Suprapubic skin (tissue), 4 donors: ENCODE measurements at regions not wholly inside any gene's neighbourhood (a gene's known extent, or its start where the extent isn't known, plus 50 kb on each side); places are given as distances from the start of the nearest gene placed in this dataset.

Experiments
- DNase-seq, 2 donors: peaks; one replicate each; pipeline ENCODE4 v3.0.0-alpha.2; 2019; ENCODE audit warnings: low spot score in 2 of 2
- H3K27ac ChIP-seq: fragments of 200-600 bp; sonication (generic); one replicate; pipeline ENCODE4 v1.5.1; 2019
- H3K27me3 ChIP-seq: fragments of 200-600 bp; sonication (generic); one replicate; pipeline ENCODE4 v1.5.1; 2019
- H3K36me3 ChIP-seq: fragments of 200-600 bp; sonication (generic); one replicate; pipeline ENCODE4 v1.5.1; 2019
- H3K4me1 ChIP-seq: fragments of 200-600 bp; sonication (generic); one replicate; pipeline ENCODE4 v1.5.1; 2019
- H3K4me3 ChIP-seq: fragments of 200-600 bp; sonication (generic); one replicate; pipeline ENCODE4 v1.5.1; 2019; ENCODE audit warnings: mild to moderate bottlenecking
- H3K9me3 ChIP-seq: fragments of 200-600 bp; sonication (generic); one replicate; pipeline ENCODE4 v1.5.1; 2019
- EP300 ChIP-seq: sonication (generic); formaldehyde crosslinking; IDR thresholded peaks from one replicate; pipeline ENCODE4 v1.6.1; 2017; ENCODE audit warnings: antibody characterized with exemption
- POLR2A ChIP-seq, 2 donors: fragments of 450-650 bp; IDR thresholded peaks; one replicate each; pipeline ENCODE4 v1.6.1; 2017; ENCODE audit warnings: antibody characterized with exemption in 2 of 2, mild to moderate bottlenecking in 2 of 2, moderate library complexity in 2 of 2
- POLR2AphosphoS5 ChIP-seq, 3 donors: sonication (generic); formaldehyde crosslinking; IDR thresholded peaks; one replicate each; pipeline ENCODE4 v1.6.1; 2017; ENCODE audit warnings: antibody characterized with exemption in 3 of 3
- WGBS: methylation state at CpG from one replicate; pipeline ENCODE4 v1.1.5; 2018; 5-methylcytosine and 5-hydroxymethylcytosine counted together
- TF ChIP-seq, protein P1 (sequence below), 2 donors: fragments of 200-600 bp in 1 of 2; fragments of 450-650 bp in 1 of 2; sonication (generic) in 1 of 2; IDR thresholded peaks; one replicate each; pipeline ENCODE4 v1.5.1; 2016 to 2019; ENCODE audit warnings: antibody characterized with exemption in 2 of 2, mild to moderate bottlenecking in 1 of 2, moderate library complexity in 1 of 2

DNA sequence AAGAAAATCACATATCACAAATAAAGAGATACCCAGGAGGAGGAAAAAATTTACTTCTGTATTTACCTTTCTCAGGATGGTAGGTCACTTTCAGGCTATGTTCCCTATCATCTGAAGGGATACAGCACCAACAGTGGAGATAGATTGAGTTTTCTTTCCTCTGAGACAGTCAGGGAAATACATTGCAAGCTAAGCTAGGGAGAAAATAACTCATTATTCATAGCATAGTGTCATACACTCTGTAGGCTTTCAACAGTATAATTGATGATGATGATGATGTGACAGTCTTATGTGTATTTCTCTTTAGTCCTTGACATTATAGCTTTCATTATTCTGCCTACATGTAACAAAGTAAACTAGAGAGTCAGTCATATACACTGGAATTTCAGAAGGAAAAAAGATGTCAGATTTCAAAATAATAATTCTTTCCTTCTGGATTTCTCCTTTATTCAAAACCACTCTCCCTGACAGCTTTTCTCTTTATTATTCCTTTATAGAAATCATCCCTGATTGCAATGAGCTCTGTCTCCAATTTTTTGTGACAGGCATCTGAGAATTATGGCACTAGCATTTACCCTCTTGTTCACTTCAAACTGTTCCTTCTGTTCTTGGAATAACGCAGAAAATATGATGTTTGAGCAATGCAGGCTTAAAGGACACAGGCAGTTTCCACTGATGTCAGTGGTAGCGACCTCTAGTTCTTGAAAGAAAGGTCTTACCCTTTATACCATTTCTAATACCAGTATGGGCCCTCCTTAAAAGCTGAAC is 169.1 kb upstream of the EPHA5 start:
- Histone ChIP-seq H3K27ac (no peak overlapping the region), H3K9me3 (no peaks in the 10 kb centered on the region), H3K4me1 (no peaks in the 10 kb centered on the region), H3K27me3 (no peaks in the 10 kb centered on the region), H3K36me3 (no peaks in the 10 kb centered on the region), H3K4me3 (no peak overlapping the region)
- no peak for DNase-seq
- WGBS: 57% methylated on average over 2 of the region's 2 CpGs
- TF ChIP-seq POLR2AphosphoS5 (IDR thresholded peaks at IDR 0.05): no peak
- no peak for TF ChIP-seq EP300
- TF ChIP-seq, protein P1, sequence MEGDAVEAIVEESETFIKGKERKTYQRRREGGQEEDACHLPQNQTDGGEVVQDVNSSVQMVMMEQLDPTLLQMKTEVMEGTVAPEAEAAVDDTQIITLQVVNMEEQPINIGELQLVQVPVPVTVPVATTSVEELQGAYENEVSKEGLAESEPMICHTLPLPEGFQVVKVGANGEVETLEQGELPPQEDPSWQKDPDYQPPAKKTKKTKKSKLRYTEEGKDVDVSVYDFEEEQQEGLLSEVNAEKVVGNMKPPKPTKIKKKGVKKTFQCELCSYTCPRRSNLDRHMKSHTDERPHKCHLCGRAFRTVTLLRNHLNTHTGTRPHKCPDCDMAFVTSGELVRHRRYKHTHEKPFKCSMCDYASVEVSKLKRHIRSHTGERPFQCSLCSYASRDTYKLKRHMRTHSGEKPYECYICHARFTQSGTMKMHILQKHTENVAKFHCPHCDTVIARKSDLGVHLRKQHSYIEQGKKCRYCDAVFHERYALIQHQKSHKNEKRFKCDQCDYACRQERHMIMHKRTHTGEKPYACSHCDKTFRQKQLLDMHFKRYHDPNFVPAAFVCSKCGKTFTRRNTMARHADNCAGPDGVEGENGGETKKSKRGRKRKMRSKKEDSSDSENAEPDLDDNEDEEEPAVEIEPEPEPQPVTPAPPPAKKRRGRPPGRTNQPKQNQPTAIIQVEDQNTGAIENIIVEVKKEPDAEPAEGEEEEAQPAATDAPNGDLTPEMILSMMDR (IDR thresholded peaks at IDR 0.05): no peak
- TF ChIP-seq POLR2A (IDR thresholded peaks at IDR 0.05): no peak

DNA sequence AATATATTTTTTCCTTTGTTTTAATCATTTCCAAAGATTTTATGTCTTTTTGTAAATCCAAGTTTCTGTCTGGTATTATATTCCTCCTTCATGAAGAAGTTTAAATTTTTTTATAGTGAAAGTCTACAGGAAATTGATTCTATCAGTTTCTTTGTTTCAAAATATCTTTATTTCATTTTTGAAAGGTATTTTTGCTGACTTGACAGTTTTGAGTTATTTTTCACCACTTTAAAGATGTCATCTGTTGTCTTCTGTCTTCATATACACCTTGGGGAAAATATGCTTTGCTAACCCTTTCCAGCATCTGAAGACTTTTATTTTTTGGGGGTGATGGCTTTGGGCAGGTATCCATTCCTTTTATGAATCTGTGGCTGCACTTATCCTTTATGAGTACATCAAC is 164.4 kb upstream of the EPHA5 start:
- no peak for DNase-seq
- Histone ChIP-seq H3K36me3 (no peaks in the 10 kb centered on the region), H3K4me1 (no peaks in the 10 kb centered on the region), H3K27ac (no peak overlapping the region), H3K4me3 (no peak overlapping the region), H3K9me3 (no peaks in the 10 kb centered on the region), H3K27me3 (no peaks in the 10 kb centered on the region)
- TF ChIP-seq POLR2A (IDR thresholded peaks at IDR 0.05) (no peak), EP300 (no peak), POLR2AphosphoS5 (IDR thresholded peaks at IDR 0.05) (no peak)
- TF ChIP-seq, protein P1 (IDR thresholded peaks at IDR 0.05): no peak

DNA sequence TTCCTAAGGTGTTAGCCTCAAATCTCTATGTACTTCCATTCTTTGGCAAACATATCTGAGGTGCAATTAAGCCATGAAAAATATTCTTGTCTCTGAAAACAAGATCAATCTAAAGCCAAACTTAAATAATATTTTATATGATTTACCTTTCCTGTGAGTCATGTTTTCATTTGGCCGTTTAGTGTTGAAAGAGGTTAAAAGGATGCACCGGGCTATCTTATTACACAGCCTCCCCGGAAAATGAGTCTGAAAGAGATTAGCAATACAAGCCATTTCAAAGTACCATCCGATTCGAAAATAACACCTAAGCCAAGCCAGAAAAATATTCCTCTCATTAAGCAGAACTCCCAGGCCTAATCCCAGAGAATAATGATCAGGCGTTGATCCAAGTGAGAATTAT is 161.5 kb upstream of the EPHA5 start:
- WGBS: 60% methylated on average over 6 of the region's 6 CpGs
- H3K4me1 ChIP-seq: no peaks in the 10 kb centered on the region
- TF ChIP-seq EP300 (no peak), POLR2AphosphoS5 (IDR thresholded peaks at IDR 0.05) (no peak), POLR2A (IDR thresholded peaks at IDR 0.05) (no peak)
- TF ChIP-seq, protein P1 (IDR thresholded peaks at IDR 0.05): no peak
- H3K9me3 ChIP-seq: no peaks in the 10 kb centered on the region
- H3K27ac ChIP-seq: no peak overlapping the region
- no peak for DNase-seq
- no peaks in the 10 kb centered on the region for H3K36me3 ChIP-seq
- no peaks in the 10 kb centered on the region for H3K27me3 ChIP-seq
- H3K4me3 ChIP-seq: no peak overlapping the region

DNA sequence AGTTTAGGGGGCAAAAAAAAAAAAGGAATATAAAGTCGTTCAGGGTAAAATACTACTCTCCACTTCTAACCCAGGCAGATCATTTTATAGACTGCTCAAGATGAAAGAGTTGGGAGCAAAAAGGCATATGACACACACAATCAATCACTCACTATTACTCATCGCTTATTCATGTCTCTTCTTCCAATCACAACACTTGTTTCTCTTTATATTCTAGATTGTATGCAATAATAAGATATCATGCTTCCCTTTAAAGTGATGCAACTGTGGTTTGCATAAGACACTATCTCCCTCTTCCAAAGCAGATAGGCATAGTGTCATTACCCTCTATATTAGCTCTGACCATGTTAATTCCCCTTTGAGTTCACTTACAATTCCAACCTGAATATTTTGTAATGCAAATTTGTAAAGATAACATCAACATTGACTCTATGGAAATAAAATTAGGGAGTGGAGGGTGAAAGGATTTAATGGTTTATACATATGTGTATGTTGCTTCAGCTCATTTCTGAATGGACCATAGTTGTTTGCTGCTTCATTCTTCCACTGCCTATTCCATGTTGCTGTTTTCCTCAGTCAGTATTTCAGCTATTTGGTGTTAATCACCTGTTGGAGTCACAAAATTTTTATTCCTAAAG is 154.9 kb upstream of the EPHA5 start:
- DNase-seq: no peak
- Histone ChIP-seq H3K36me3 (no peaks in the 10 kb centered on the region), H3K27me3 (no peaks in the 10 kb centered on the region), H3K27ac (no peak overlapping the region), H3K9me3 (no peaks in the 10 kb centered on the region), H3K4me3 (no peak overlapping the region), H3K4me1 (no peaks in the 10 kb centered on the region)
- no peak for TF ChIP-seq POLR2A (IDR thresholded peaks at IDR 0.05)
- TF ChIP-seq, protein P1 (IDR thresholded peaks at IDR 0.05): no peak
- TF ChIP-seq POLR2AphosphoS5 (IDR thresholded peaks at IDR 0.05): no peak
- TF ChIP-seq EP300: no peak
- WGBS: 50% methylated on average over 2 of the region's 2 CpGs

DNA sequence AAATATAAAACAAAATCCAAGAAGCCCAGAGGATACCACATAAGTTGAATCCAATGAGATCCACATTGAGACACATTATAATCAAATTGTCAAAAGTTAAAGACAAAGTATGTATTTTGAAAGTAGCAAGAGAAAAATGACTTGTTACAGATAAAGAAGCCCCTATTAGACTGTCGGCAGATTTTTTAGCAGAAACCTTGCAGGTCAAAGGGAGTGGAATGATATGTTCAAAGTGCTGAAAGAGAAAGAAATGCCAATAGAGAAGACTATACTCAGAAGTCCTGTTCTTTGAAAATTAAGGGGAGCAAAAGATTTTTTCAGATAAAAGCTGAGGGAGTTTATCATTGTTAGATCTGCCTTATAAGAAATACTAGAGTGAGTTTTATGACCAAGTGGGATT is 148.9 kb upstream of the EPHA5 start:
- Histone ChIP-seq H3K36me3 (no peaks in the 10 kb centered on the region), H3K27ac (no peak overlapping the region), H3K4me1 (no peaks in the 10 kb centered on the region), H3K4me3 (no peak overlapping the region), H3K27me3 (no peaks in the 10 kb centered on the region), H3K9me3 (no peaks in the 10 kb centered on the region)
- 95% methylated on average over 1 of the region's 1 CpG for WGBS
- no peak for DNase-seq
- TF ChIP-seq, protein P1 (IDR thresholded peaks at IDR 0.05): no peak
- TF ChIP-seq POLR2A (IDR thresholded peaks at IDR 0.05) (no peak), EP300 (no peak), POLR2AphosphoS5 (IDR thresholded peaks at IDR 0.05) (no peak)
